HCT116 (cell line): ENCODE measurements at regions not wholly inside any gene's neighbourhood (a gene's known extent, or its start where the extent isn't known, plus 50 kb on each side); places are given as distances from the start of the nearest gene placed in this dataset.

Source experiments
- ATAC-seq: fragments of 200-7000 bp; cut with Tn5 transposase; 2 replicates; pipeline ENCODE4 v1.9.1; 2020; ENCODE audit warnings: mild to moderate bottlenecking, moderate library complexity
- BruUV-seq: library from RNA; stranded (reverse); fragments of 400-500 nt; replicated peaks from 2 replicates; lab custom pipeline; 2021; lab: Mats Ljungman, UMichigan
- CTCF ChIA-PET: fragments of 300-600 bp; sonication (Branson Sonifier 250); formaldehyde crosslinking; loops from one replicate; lab custom pipeline; 2021; ENCODE audit warnings: antibody characterized with exemption; lab: Charles Lee
- POLR2A ChIA-PET: fragments of 300-600, 350-600 bp; sonication (Branson Sonifier 250); formaldehyde crosslinking; loops from one replicate; lab custom pipeline; 2021; ENCODE audit warnings: antibody characterized with exemption; lab: Charles Lee
- RAD21 ChIA-PET, 2 experiments: fragments of 300-600 bp; sonication (Branson Sonifier 250); formaldehyde crosslinking; loops; one replicate each; lab custom pipeline; 2023; ENCODE audit warnings: low total read pairs in 2 of 2; ENCODE audit not compliant: uncharacterized antibody in 2 of 2, unreplicated experiment in 2 of 2, low non-redundant PET in 1 of 2; lab: Charles Lee
- DNase-seq: peaks from one replicate; pipeline ENCODE4 v3.0.0-alpha.2; 2010; ENCODE audit warnings: low read depth, low spot score
- H2AFZ ChIP-seq: fragments of 200-600 bp; shearing (Covaris generic), sonication (generic); 2 replicates; pipeline ENCODE4 v1.6.1; 2017; ENCODE audit warnings: low read depth, mixed run types, mixed read lengths, antibody characterized with exemption, low read length; ENCODE audit not compliant: poor library complexity, severe bottlenecking
- H3K27ac ChIP-seq: 2 replicates; pipeline ENCODE4 v1.5.1; 2012; ENCODE audit warnings: low read depth, low read length
- H3K27me3 ChIP-seq: fragments of 200-600 bp; sonication (generic); 2 replicates; pipeline ENCODE4 v1.6.1; 2016; ENCODE audit warnings: mixed run types, low read length, mixed read lengths; ENCODE audit not compliant: insufficient read depth
- H3K36me3 ChIP-seq, 2 experiments: fragments of 200-500 bp in 1 of 2; fragments of 200-600 bp in 1 of 2; sonication (Bioruptor generic) in 1 of 2; sonication (generic) in 1 of 2; 2 replicates each; pipeline versions ENCODE4 v1.5.1 to v1.6.1; 2014 to 2016; ENCODE audit warnings: low read length in 2 of 2, inconsistent platforms in 1 of 2, mixed read lengths in 1 of 2, mixed run types in 1 of 2; ENCODE audit not compliant: insufficient read depth in 2 of 2, control insufficient read depth in 1 of 2
- H3K4me1 ChIP-seq, 2 experiments: fragments of 200-600 bp in 1 of 2; sonication (generic) in 1 of 2; 2 replicates each; pipeline versions ENCODE4 v1.5.1 to v1.6.1; 2012 to 2017; ENCODE audit warnings: low read length in 2 of 2, inconsistent platforms in 1 of 2, mild to moderate bottlenecking in 1 of 2, mixed read lengths in 1 of 2, mixed run types in 1 of 2, moderate library complexity in 1 of 2; ENCODE audit not compliant: insufficient read depth in 2 of 2, control insufficient read depth in 1 of 2
- H3K4me2 ChIP-seq: fragments of 200-600 bp; sonication (generic); 2 replicates; pipeline ENCODE4 v1.6.1; 2017; ENCODE audit warnings: mixed run types, low read length, mixed read lengths
- H3K4me3 ChIP-seq, 2 experiments: fragments of 200-600 bp in 1 of 2; sonication (generic) in 1 of 2; replicated peaks in 1 of 2; 2 replicates each; pipeline ENCODE4 v1.5.1; 2011 to 2016; ENCODE audit warnings: low read length in 2 of 2, control low read depth in 1 of 2, low read depth in 1 of 2, mild to moderate bottlenecking in 1 of 2, mixed read lengths in 1 of 2, mixed run types in 1 of 2
- H3K79me2 ChIP-seq: fragments of 200-600 bp; sonication (generic); 2 replicates; pipeline ENCODE4 v1.6.1; 2017; ENCODE audit warnings: mild to moderate bottlenecking, mixed run types, low read length, moderate library complexity, mixed read lengths; ENCODE audit not compliant: insufficient read depth
- H3K9ac ChIP-seq: fragments of 200-600 bp; sonication (generic); 2 replicates; pipeline ENCODE4 v1.6.1; 2016; ENCODE audit warnings: low read length, mixed read lengths
- H3K9me2 ChIP-seq: fragments of 200-600 bp; sonication (generic), shearing (Covaris generic); 2 replicates; pipeline ENCODE4 v1.6.1; 2017; ENCODE audit warnings: mixed run types, mild to moderate bottlenecking, moderate library complexity; ENCODE audit not compliant: insufficient read depth
- H3K9me3 ChIP-seq, 2 experiments: fragments of 200-500 bp in 1 of 2; fragments of 200-600 bp in 1 of 2; sonication (Bioruptor generic) in 1 of 2; sonication (generic) in 1 of 2; 2 replicates each; pipeline ENCODE4 v1.6.1; 2014 to 2017; ENCODE audit warnings: low read length in 2 of 2, mixed read lengths in 2 of 2, inconsistent platforms in 1 of 2, low read depth in 1 of 2, mild to moderate bottlenecking in 1 of 2, mixed run types in 1 of 2, moderate library complexity in 1 of 2; ENCODE audit not compliant: control insufficient read depth in 1 of 2, insufficient read depth in 1 of 2
- H4K20me1 ChIP-seq: fragments of 200-600 bp; sonication (generic), shearing (Covaris generic); 2 replicates; pipeline ENCODE4 v1.6.1; 2017; ENCODE audit warnings: mixed run types, mild to moderate bottlenecking, moderate library complexity; ENCODE audit not compliant: insufficient read depth
- ATF3 ChIP-seq: IDR thresholded peaks from 2 replicates; pipeline ENCODE4 v1.6.1; 2012
- CEBPB ChIP-seq: IDR thresholded peaks from 2 replicates; pipeline ENCODE4 v1.6.1; 2012; ENCODE audit warnings: low read depth
- CTCF ChIP-seq, 3 experiments: fragments of 200-600 bp in 1 of 3; sonication (generic) in 1 of 3; IDR thresholded peaks in 2 of 3; conservative IDR thresholded peaks in 1 of 3; 2 replicates each; pipeline ENCODE4 v1.5.1; 2012 to 2017; ENCODE audit warnings: low read depth in 2 of 3, low read length in 2 of 3, antibody characterized with exemption in 1 of 3, borderline replicate concordance in 1 of 3, control low read depth in 1 of 3, mild to moderate bottlenecking in 1 of 3, mixed read lengths in 1 of 3, mixed run types in 1 of 3, moderate library complexity in 1 of 3; ENCODE audit not compliant: insufficient read depth in 1 of 3
- EGR1 ChIP-seq: IDR thresholded peaks from 2 replicates; pipeline ENCODE4 v1.6.1; 2012; ENCODE audit warnings: low read depth
- ELF1 ChIP-seq: IDR thresholded peaks from 2 replicates; pipeline ENCODE4 v1.6.1; 2012; ENCODE audit warnings: low read depth, borderline replicate concordance
- EZH2 ChIP-seq: fragments of 200-600 bp; sonication (generic); IDR thresholded peaks from 2 replicates; pipeline ENCODE4 v1.6.1; 2017; ENCODE audit warnings: antibody characterized with exemption, mixed run types
- EZH2phosphoT487 ChIP-seq: fragments of 200-600 bp; IDR thresholded peaks from 2 replicates; pipeline ENCODE4 v1.6.1; 2018; ENCODE audit warnings: antibody characterized with exemption, borderline replicate concordance
- FOSL1 ChIP-seq: IDR thresholded peaks from 2 replicates; pipeline ENCODE4 v1.6.1; 2012; ENCODE audit warnings: low read depth
- JUND ChIP-seq: IDR thresholded peaks from 2 replicates; pipeline ENCODE4 v1.6.1; 2012
- MAX ChIP-seq: IDR thresholded peaks from 2 replicates; pipeline ENCODE4 v1.6.1; 2012
- POLR2A ChIP-seq: IDR thresholded peaks from 2 replicates; pipeline ENCODE4 v1.7.0; 2011; ENCODE audit warnings: borderline replicate concordance; ENCODE audit not compliant: insufficient read depth, insufficient read length; ENCODE audit errors: extremely low read depth
- REST ChIP-seq: IDR thresholded peaks from 2 replicates; pipeline ENCODE4 v1.6.1; 2012; ENCODE audit warnings: low read depth
- SIN3A ChIP-seq: IDR thresholded peaks from 2 replicates; pipeline ENCODE4 v1.6.1; 2012; ENCODE audit warnings: low read depth
- SP1 ChIP-seq: IDR thresholded peaks from 2 replicates; pipeline ENCODE4 v1.6.1; 2012; ENCODE audit warnings: low read depth
- SRF ChIP-seq: IDR thresholded peaks from 2 replicates; pipeline ENCODE4 v1.6.1; 2012; ENCODE audit warnings: low read depth
- TCF7L2 ChIP-seq: IDR thresholded peaks from 2 replicates; pipeline ENCODE4 v1.7.0; 2011; ENCODE audit warnings: borderline replicate concordance, inconsistent platforms; ENCODE audit not compliant: insufficient read depth, insufficient read length; ENCODE audit errors: extremely low read depth
- YY1 ChIP-seq: IDR thresholded peaks from 2 replicates; pipeline ENCODE4 v1.6.1; 2011; ENCODE audit warnings: low read length, low read depth, moderate library complexity, mild to moderate bottlenecking; ENCODE audit not compliant: insufficient replicate concordance; ENCODE audit errors: extremely low read depth
- ZBTB33 ChIP-seq: IDR thresholded peaks from 2 replicates; pipeline ENCODE4 v1.6.1; 2011; ENCODE audit warnings: mild to moderate bottlenecking, low read length, moderate library complexity; ENCODE audit not compliant: insufficient replicate concordance; ENCODE audit errors: extremely low read depth
- ZFX ChIP-seq: fragments of 450-650 bp; IDR thresholded peaks from 2 replicates; pipeline ENCODE4 v1.6.1; 2017
- intact Hi-C: fragments of 100-400 bp; cut with micrococcal nuclease; formaldehyde crosslinking; loops from 2 replicates; pipeline ENCODE4 v1.10.0; 2022

- intact Hi-C loops, result no loop called here
Observed at GRCh38 chr11:109996060-109996459, 97.1 kb upstream of the ZC3H12C start.

More at GRCh38 chr11:109996060-109996459, 97.1 kb upstream of the ZC3H12C start:
- H3K9me2 ChIP-seq, result no peaks in the 10 kb centered on the region; the same call in 1 of the 2 replicates
- no peaks in the 10 kb centered on the region for H3K9me3 ChIP-seq
- ChIA-PET RAD21 (no interaction called here), CTCF (no interaction called here), POLR2A (no interaction called here)
- H3K4me3 ChIP-seq, result no peak overlapping the region
- no peak overlapping the region for H3K9ac ChIP-seq
- no peaks in the 10 kb centered on the region for H4K20me1 ChIP-seq
- no peak overlapping the region for H2AFZ ChIP-seq
- no peaks in the 10 kb centered on the region for H3K36me3 ChIP-seq
- no TSS peak for BruUV-seq
- no peak for DNase-seq
- no peak for TF ChIP-seq FOSL1
- TF ChIP-seq ATF3, result no peak
- TF ChIP-seq TCF7L2, result no peak
- no peak for TF ChIP-seq ZFX
- no peak for TF ChIP-seq SRF
- no peak for TF ChIP-seq ELF1
- no peak for TF ChIP-seq SP1
- TF ChIP-seq EGR1, result no peak
- TF ChIP-seq CTCF (IDR thresholded peaks at IDR 0.05 in 2 of 3, conservative IDR thresholded peaks at IDR 0.05 in 1 of 3; ENCODE audit: borderline replicate concordance in 1 of 3, insufficient read depth in 1 of 3, low read depth in 2 of 3, low read length in 2 of 3), result no peak
- TF ChIP-seq CEBPB, result no peak
- no peak for TF ChIP-seq REST
- no peak for TF ChIP-seq YY1
- no peak for TF ChIP-seq POLR2A
- TF ChIP-seq SIN3A, result no peak
- no peak for TF ChIP-seq EZH2
- TF ChIP-seq ZBTB33, result no peak
- no peak for TF ChIP-seq EZH2phosphoT487
- no peak for TF ChIP-seq MAX
- no peak for TF ChIP-seq JUND
- no peaks in the 10 kb centered on the region for H3K79me2 ChIP-seq
- H3K4me1 ChIP-seq, result peaks cover 0 to 12% of the 10 kb centered on the region in 2 experiments; a peak in 2 of 4 replicates
- H3K27me3 ChIP-seq, result no peaks in the 10 kb centered on the region
- H3K4me2 ChIP-seq, result no peak overlapping the region
- H3K27ac ChIP-seq, result no peak overlapping the region
- no peak for ATAC-seq
